BE2C (cell line): ENCODE measurements at regions not wholly inside any gene's neighbourhood (a gene's known extent, or its start where the extent isn't known, plus 50 kb on each side); places are given as distances from the start of the nearest gene placed in this dataset.

Experiments used
- DNase-seq: peaks from one replicate; pipeline ENCODE4 v3.0.0-alpha.2; 2020
- H3K27me3 ChIP-seq: fragments of 250-450 bp; sonication (Bioruptor Pico); 2 replicates; pipeline ENCODE4 v1.5.1; 2020; ENCODE audit warnings: mild to moderate bottlenecking
- H3K36me3 ChIP-seq: fragments of 250-450 bp; sonication (Bioruptor Pico); 2 replicates; pipeline ENCODE4 v1.5.1; 2020; ENCODE audit warnings: mild to moderate bottlenecking
- H3K4me1 ChIP-seq: fragments of 250-450 bp; sonication (Bioruptor Pico); 2 replicates; pipeline ENCODE4 v1.5.1; 2020
- H3K4me3 ChIP-seq: 2 replicates; pipeline ENCODE4 v1.5.1; 2011; ENCODE audit warnings: low read depth, low read length
- H3K9me3 ChIP-seq: fragments of 250-450 bp; sonication (Bioruptor Pico); 2 replicates; pipeline ENCODE4 v1.5.1; 2020
- CTCF ChIP-seq: IDR thresholded peaks from 2 replicates; pipeline ENCODE4 v1.5.1; 2012; ENCODE audit warnings: mild to moderate bottlenecking, low read depth, low read length

- DNase-seq, result no peak
- no peaks in the 10 kb centered on the region for H3K4me1 ChIP-seq
- no peaks in the 10 kb centered on the region for H3K36me3 ChIP-seq
- no peaks in the 10 kb centered on the region for H3K9me3 ChIP-seq
- no peak overlapping the region for H3K4me3 ChIP-seq
- TF ChIP-seq CTCF, result no peak
- no peaks in the 10 kb centered on the region for H3K27me3 ChIP-seq
Measured at GRCh38 chr14:71449316-71450055, 482.7 kb upstream of the RGS6 start.

- DNase-seq, result no peak
- TF ChIP-seq CTCF, result no peak
- H3K36me3 ChIP-seq, result no peaks in the 10 kb centered on the region
- no peaks in the 10 kb centered on the region for H3K4me1 ChIP-seq
- no peaks in the 10 kb centered on the region for H3K27me3 ChIP-seq
- no peaks in the 10 kb centered on the region for H3K9me3 ChIP-seq
- no peak overlapping the region for H3K4me3 ChIP-seq
Measured at GRCh38 chr14:71451501-71451900, 480.7 kb upstream of the RGS6 start.

- TF ChIP-seq CTCF, result no peak
- no peaks in the 10 kb centered on the region for H3K9me3 ChIP-seq
- H3K27me3 ChIP-seq, result no peaks in the 10 kb centered on the region
- no peak overlapping the region for H3K4me3 ChIP-seq
- H3K36me3 ChIP-seq, result no peaks in the 10 kb centered on the region
- DNase-seq, result no peak
- no peaks in the 10 kb centered on the region for H3K4me1 ChIP-seq
Measured at GRCh38 chr14:71452539-71452938, 479.7 kb upstream of the RGS6 start.

GRCh38 chr14:71452987-71453386 is 479.2 kb upstream of the RGS6 start:
- no peak for DNase-seq
- H3K36me3 ChIP-seq, result no peaks in the 10 kb centered on the region
- H3K27me3 ChIP-seq, result no peaks in the 10 kb centered on the region
- H3K4me3 ChIP-seq, result no peak overlapping the region
- H3K9me3 ChIP-seq, result no peaks in the 10 kb centered on the region
- no peaks in the 10 kb centered on the region for H3K4me1 ChIP-seq
- no peak for TF ChIP-seq CTCF

- Histone ChIP-seq H3K4me1 (no peaks in the 10 kb centered on the region), H3K4me3 (no peak overlapping the region), H3K9me3 (no peaks in the 10 kb centered on the region), H3K27me3 (no peaks in the 10 kb centered on the region), H3K36me3 (no peaks in the 10 kb centered on the region)
- DNase-seq, result no peak
- TF ChIP-seq CTCF, result no peak
Measured at GRCh38 chr14:71454010-71454409, 478.2 kb upstream of the RGS6 start.

- no peak for TF ChIP-seq CTCF
- Histone ChIP-seq H3K4me3 (no peak overlapping the region), H3K27me3 (no peaks in the 10 kb centered on the region), H3K4me1 (no peaks in the 10 kb centered on the region), H3K9me3 (no peaks in the 10 kb centered on the region), H3K36me3 (no peaks in the 10 kb centered on the region)
- no peak for DNase-seq
Measured at GRCh38 chr14:71454513-71455332, 477.5 kb upstream of the RGS6 start.
